NCI-H82 treated with DMSO at 0.1 percent for 48 hours (cell line): ENCODE measurements at regions not wholly inside any gene's neighbourhood (a gene's known extent, or its start where the extent isn't known, plus 50 kb on each side); places are given as distances from the start of the nearest gene placed in this dataset.
"Not testable (repeated sequence)": the region's sequence is repeated elsewhere in the genome, so short reads cannot be mapped to it uniquely, and the experiment has no call there.

ENCODE experiments used
- DNase-seq: peaks from one replicate; lab custom pipeline; 2025; ENCODE audit not compliant: unreplicated experiment; lab: John Stamatoyannopoulos, UW

- no peak for DNase-seq
Observed at GRCh38 chr7:66571568-66571967, 57.1 kb upstream of the KCTD7 start.

DNA sequence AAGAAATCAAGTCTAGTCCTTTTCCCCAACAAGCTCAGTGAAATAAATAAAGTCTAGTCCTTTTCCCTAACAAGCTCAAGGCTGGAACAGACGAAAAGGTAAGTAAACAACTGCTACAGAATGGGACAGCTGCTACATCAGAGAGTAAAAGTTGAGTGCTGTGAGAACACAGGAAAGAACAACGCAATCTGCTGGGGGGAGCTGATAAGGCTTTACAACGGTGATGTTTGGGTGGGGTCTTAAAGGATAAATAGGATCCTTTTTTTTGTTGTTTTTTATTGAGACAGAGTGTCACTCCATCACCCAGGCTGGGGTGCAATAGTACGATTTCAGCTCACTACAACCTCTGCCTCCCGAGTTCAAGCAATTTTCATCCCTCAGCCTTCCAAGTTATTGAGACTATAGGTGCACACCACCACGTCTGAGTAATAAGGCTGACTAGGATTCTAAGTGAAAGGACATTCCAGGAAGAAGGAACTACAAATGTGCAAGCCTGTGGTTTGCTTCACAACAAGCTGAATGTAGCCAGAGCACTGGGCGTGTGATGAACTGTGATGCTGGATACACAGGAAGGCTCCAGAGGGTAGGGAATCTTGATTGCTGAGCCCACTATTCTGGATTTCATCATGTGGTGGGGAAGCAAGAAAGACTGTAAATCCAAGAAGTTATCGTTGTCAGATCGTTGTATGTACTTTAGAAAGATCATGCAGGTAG lies 54.7 kb upstream of the KCTD7 start:
- DNase-seq = not testable (repeated sequence)

- DNase-seq = not testable (repeated sequence)
Observed at GRCh38 chr7:66574768-66575167, 53.9 kb upstream of the KCTD7 start.

DNA sequence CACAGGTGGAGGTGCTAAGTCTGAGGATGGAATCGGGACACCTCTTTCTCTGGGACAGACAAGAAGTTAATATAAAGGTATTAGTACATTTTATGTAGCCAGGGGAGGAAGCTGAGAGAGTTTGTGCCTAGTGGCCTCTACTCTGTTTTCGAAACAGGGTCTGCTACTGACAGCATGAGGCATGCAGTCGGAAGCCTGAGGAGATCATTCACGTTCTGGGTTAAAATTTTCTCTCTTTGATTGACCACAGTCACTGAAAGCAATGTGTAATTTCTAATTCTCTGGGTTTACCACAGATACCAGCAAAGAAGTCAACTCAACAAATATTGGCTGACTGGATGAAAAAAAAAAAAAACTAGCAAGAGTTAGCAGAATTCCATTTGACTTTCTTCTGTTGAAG lies 53.3 kb upstream of the KCTD7 start:
- DNase-seq = no peak

- no peak for DNase-seq
Observed at GRCh38 chr7:66576646-66577045, 52.0 kb upstream of the KCTD7 start.
